ENCODE measurements at regions not wholly inside any gene's neighbourhood (a gene's known extent, or its start where the extent isn't known, plus 50 kb on each side); places are given as distances from the start of the nearest gene placed in this dataset.

GRCh38 chr4:30632751-30633150 is 87.4 kb upstream of the PCDH7 start:
- no peak overlapping the region for H3K4me3 ChIP-seq (ENCODE audit: low read depth, low read length)
- TF ChIP-seq MYC (IDR thresholded peaks at IDR 0.05; ENCODE audit: low read depth, low read length): no peak
- TF ChIP-seq CTCF (IDR thresholded peaks at IDR 0.05; ENCODE audit: low read depth, low read length): no peak
- no peak for TF ChIP-seq MAX (IDR thresholded peaks at IDR 0.05; ENCODE audit: low read depth, low read length)
- no peak for TF ChIP-seq POLR2A (IDR thresholded peaks at IDR 0.05; ENCODE audit: extremely low read depth, insufficient read length)
- no peak for DNase-seq (ENCODE audit: low read depth)

- DNase-seq (ENCODE audit: low read depth): no peak
- no peak overlapping the region for H3K4me3 ChIP-seq (ENCODE audit: low read depth, low read length)
- TF ChIP-seq MYC (IDR thresholded peaks at IDR 0.05; ENCODE audit: low read depth, low read length): no peak
- TF ChIP-seq MAX (IDR thresholded peaks at IDR 0.05; ENCODE audit: low read depth, low read length): no peak
- TF ChIP-seq CTCF (IDR thresholded peaks at IDR 0.05; ENCODE audit: low read depth, low read length): no peak
- no peak for TF ChIP-seq POLR2A (IDR thresholded peaks at IDR 0.05; ENCODE audit: extremely low read depth, insufficient read length)
Observed at GRCh38 chr4:30641345-30641744, 78.8 kb upstream of the PCDH7 start.

- TF ChIP-seq MYC (IDR thresholded peaks at IDR 0.05; ENCODE audit: low read depth, low read length) (no peak), MAX (IDR thresholded peaks at IDR 0.05; ENCODE audit: low read depth, low read length) (no peak), CTCF (IDR thresholded peaks at IDR 0.05; ENCODE audit: low read depth, low read length) (no peak), POLR2A (IDR thresholded peaks at IDR 0.05; ENCODE audit: extremely low read depth, insufficient read length) (no peak)
- DNase-seq (ENCODE audit: low read depth): no peak
Observed at GRCh38 chr4:30642567-30642966, 77.6 kb upstream of the PCDH7 start.

GRCh38 chr4:30653291-30653690 is 66.9 kb upstream of the PCDH7 start:
- no peak overlapping the region for H3K4me3 ChIP-seq (ENCODE audit: low read depth, low read length)
- DNase-seq (ENCODE audit: low read depth): no peak
- TF ChIP-seq POLR2A (IDR thresholded peaks at IDR 0.05; ENCODE audit: extremely low read depth, insufficient read length): no peak
- no peak for TF ChIP-seq CTCF (IDR thresholded peaks at IDR 0.05; ENCODE audit: low read depth, low read length)
- no peak for TF ChIP-seq MYC (IDR thresholded peaks at IDR 0.05; ENCODE audit: low read depth, low read length)
- TF ChIP-seq MAX (IDR thresholded peaks at IDR 0.05; ENCODE audit: low read depth, low read length): no peak

More at GRCh38 chr4:30642567-30642966, 77.6 kb upstream of the PCDH7 start:
- no peak overlapping the region for H3K4me3 ChIP-seq (ENCODE audit: low read depth, low read length)

- no peak for DNase-seq (ENCODE audit: low read depth)
- H3K4me3 ChIP-seq (ENCODE audit: low read depth, low read length): no peak overlapping the region
- TF ChIP-seq MAX (IDR thresholded peaks at IDR 0.05; ENCODE audit: low read depth, low read length) (no peak), MYC (IDR thresholded peaks at IDR 0.05; ENCODE audit: low read depth, low read length) (no peak), CTCF (IDR thresholded peaks at IDR 0.05; ENCODE audit: low read depth, low read length) (no peak), POLR2A (IDR thresholded peaks at IDR 0.05; ENCODE audit: extremely low read depth, insufficient read length) (no peak)
Observed at GRCh38 chr4:30656828-30657227, 63.3 kb upstream of the PCDH7 start.

GRCh38 chr4:30667919-30668318 is 52.2 kb upstream of the PCDH7 start:
- TF ChIP-seq POLR2A (IDR thresholded peaks at IDR 0.05; ENCODE audit: extremely low read depth, insufficient read length) (no peak), MYC (IDR thresholded peaks at IDR 0.05; ENCODE audit: low read depth, low read length) (no peak), MAX (IDR thresholded peaks at IDR 0.05; ENCODE audit: low read depth, low read length) (no peak), CTCF (IDR thresholded peaks at IDR 0.05; ENCODE audit: low read depth, low read length) (no peak)
- no peak for DNase-seq (ENCODE audit: low read depth)
- no peak overlapping the region for H3K4me3 ChIP-seq (ENCODE audit: low read depth, low read length)
